Activated naive CD8-positive, alpha-beta T cell treated with anti-CD3 and anti-CD28 coated beads for 36 hours (primary cell): ENCODE measurements at regions not wholly inside any gene's neighbourhood (a gene's known extent, or its start where the extent isn't known, plus 50 kb on each side); places are given as distances from the start of the nearest gene placed in this dataset.

Experiments
- DNase-seq: peaks from one replicate; pipeline ENCODE4 v3.0.0; 2021
- H3K27ac Mint-ChIP-seq: one replicate; pipeline ENCODE4 v1.8.0; 2022; ENCODE audit warnings: mild to moderate bottlenecking, moderate library complexity, mixed read lengths
- H3K27me3 Mint-ChIP-seq: one replicate; pipeline ENCODE4 v1.8.0; 2022; ENCODE audit warnings: mild to moderate bottlenecking, mixed read lengths
- H3K36me3 Mint-ChIP-seq: one replicate; pipeline ENCODE4 v1.8.0; 2021; ENCODE audit warnings: mild to moderate bottlenecking, mixed read lengths
- H3K4me1 Mint-ChIP-seq: one replicate; pipeline ENCODE4 v1.8.0; 2021; ENCODE audit warnings: mixed read lengths
- H3K4me3 Mint-ChIP-seq: one replicate; pipeline ENCODE4 v1.8.0; 2022; ENCODE audit warnings: mild to moderate bottlenecking, moderate library complexity, mixed read lengths
- H3K9me3 Mint-ChIP-seq: one replicate; pipeline ENCODE4 v1.8.0; 2022; ENCODE audit warnings: mixed read lengths

DNA sequence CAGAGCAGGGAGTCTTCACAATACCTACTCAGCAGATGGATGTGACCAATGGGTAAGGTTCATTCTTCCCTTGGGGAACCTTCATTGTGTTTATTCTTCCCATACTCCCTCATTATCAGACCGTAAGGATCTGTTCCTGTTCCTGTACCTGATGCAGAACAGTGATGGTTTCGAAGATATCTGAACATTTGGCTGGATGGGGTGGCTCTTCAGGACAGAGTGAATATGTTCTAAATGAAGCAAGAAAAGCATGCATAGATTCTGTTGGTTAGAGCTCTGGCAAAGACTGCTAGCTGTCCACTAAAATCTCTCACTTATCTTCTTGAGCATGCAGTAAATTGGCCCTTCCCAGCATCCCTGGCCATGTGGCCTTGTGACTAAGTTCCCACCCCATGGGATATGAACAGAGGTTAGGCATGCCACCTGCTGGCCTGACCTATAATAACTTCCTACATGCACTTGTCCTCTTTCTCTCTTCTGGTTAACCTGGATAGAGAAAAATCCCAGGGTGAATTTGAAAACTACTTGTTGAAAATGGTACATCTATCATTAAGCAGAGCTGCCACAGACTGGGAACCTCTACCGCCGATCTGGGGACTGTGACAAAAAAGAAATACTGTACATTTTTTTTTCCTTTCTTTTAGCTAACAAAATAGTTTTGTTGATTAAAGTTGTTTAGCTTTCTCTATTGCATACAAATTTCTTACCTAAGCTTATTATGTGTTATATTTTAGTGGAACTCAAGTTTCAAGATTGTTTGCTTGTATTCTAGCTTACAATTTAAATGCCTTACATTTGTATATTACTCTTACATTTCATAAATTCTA, 60.0 kb upstream of the BANK1 start:
- no peak overlapping the region for H3K27ac Mint-ChIP-seq
- no peaks in the 10 kb centered on the region for H3K9me3 Mint-ChIP-seq
- H3K4me1 Mint-ChIP-seq, result peaks cover 1% of the 10 kb centered on the region
- no peak overlapping the region for H3K4me3 Mint-ChIP-seq
- DNase-seq, result peak; percentile 41
- H3K27me3 Mint-ChIP-seq, result peaks cover 7% of the 10 kb centered on the region
- no peaks in the 10 kb centered on the region for H3K36me3 Mint-ChIP-seq

DNA sequence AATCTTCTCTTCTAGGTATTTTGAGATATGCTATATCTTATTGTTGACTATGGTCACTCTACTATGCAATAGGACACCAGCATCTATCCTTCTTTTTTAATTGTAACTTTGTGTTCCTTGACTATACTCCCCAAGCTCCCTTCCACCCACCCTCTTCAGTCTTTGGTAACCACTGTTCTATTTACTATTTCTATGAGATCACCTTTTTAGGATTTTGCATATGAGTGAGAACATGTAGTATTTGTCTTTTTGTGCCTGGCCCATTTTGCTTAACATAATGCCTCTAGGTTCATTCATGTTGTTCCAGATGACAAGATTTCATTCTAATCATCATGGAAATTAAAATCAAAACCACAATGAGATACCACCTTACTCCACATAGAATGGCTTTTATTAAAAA, 63.3 kb upstream of the BANK1 start:
- no peak overlapping the region for H3K27ac Mint-ChIP-seq
- H3K9me3 Mint-ChIP-seq, result no peaks in the 10 kb centered on the region
- peaks cover 10% of the 10 kb centered on the region for H3K4me1 Mint-ChIP-seq
- no peak overlapping the region for H3K4me3 Mint-ChIP-seq
- H3K36me3 Mint-ChIP-seq, result no peaks in the 10 kb centered on the region
- no peak for DNase-seq
- H3K27me3 Mint-ChIP-seq, result peaks cover 3% of the 10 kb centered on the region

GRCh38 chr4:101724093-101724492, 66.4 kb upstream of the BANK1 start:
- Mint-ChIP-seq H3K36me3 (no peaks in the 10 kb centered on the region), H3K4me1 (peaks cover 9% of the 10 kb centered on the region), H3K27ac (no peak overlapping the region), H3K27me3 (no peaks in the 10 kb centered on the region), H3K4me3 (no peak overlapping the region), H3K9me3 (no peaks in the 10 kb centered on the region)
- no peak for DNase-seq

GRCh38 chr4:101718810-101719209, 71.7 kb upstream of the BANK1 start:
- no peak for DNase-seq
- Mint-ChIP-seq H3K36me3 (no peaks in the 10 kb centered on the region), H3K27me3 (no peaks in the 10 kb centered on the region), H3K9me3 (peaks cover 19% of the 10 kb centered on the region), H3K4me3 (no peak overlapping the region), H3K27ac (no peak overlapping the region), H3K4me1 (no peaks in the 10 kb centered on the region)

DNA sequence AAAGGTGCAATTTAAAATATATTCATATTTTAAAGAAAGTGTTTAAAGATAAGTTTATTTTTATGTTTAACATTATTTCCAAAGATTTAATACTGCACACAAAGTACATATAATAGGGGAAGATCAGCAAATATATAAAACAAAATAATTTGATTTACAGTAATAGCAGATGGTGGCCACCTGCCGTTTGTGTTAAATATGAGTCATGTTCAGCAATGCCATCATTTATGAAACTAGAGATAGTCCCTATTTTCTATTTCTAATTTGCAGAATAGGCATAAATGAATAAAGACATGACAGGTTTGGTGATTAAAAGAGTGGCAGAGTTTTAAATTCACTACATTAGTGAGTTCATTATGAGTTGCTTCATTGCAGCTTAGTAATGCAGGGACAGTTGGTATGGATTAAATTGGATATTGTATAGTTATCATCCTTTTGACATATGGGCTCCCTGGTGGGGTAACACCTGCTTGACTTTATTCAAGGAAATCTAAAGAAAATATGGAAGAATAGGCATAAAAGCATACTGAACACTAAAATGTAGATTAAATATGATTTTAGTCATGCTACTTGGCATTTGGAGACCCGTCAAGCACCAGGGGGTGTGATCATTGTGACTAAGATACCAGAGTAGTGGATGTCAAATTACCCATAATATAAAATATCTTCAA, 78.8 kb upstream of the BANK1 start:
- no peaks in the 10 kb centered on the region for H3K27me3 Mint-ChIP-seq
- no peak overlapping the region for H3K27ac Mint-ChIP-seq
- no peaks in the 10 kb centered on the region for H3K4me1 Mint-ChIP-seq

GRCh38 chr4:101710806-101711205, 79.7 kb upstream of the BANK1 start:
- Mint-ChIP-seq H3K27ac (no peak overlapping the region), H3K27me3 (no peaks in the 10 kb centered on the region), H3K4me1 (no peaks in the 10 kb centered on the region), H3K9me3 (peaks cover 17% of the 10 kb centered on the region), H3K4me3 (no peak overlapping the region), H3K36me3 (no peaks in the 10 kb centered on the region)
- no peak for DNase-seq

More for the DNA sequence above, 78.8 kb upstream of the BANK1 start:
- H3K36me3 Mint-ChIP-seq, result no peaks in the 10 kb centered on the region
- H3K4me3 Mint-ChIP-seq, result no peak overlapping the region
- no peak for DNase-seq
- peaks cover 13% of the 10 kb centered on the region for H3K9me3 Mint-ChIP-seq

GRCh38 chr4:101708293-101709039, 82.1 kb upstream of the BANK1 start:
- Mint-ChIP-seq H3K4me3 (no peak overlapping the region), H3K27ac (no peak overlapping the region), H3K27me3 (no peaks in the 10 kb centered on the region), H3K9me3 (peaks cover 8% of the 10 kb centered on the region), H3K4me1 (no peaks in the 10 kb centered on the region), H3K36me3 (no peaks in the 10 kb centered on the region)
- no peak for DNase-seq

DNA sequence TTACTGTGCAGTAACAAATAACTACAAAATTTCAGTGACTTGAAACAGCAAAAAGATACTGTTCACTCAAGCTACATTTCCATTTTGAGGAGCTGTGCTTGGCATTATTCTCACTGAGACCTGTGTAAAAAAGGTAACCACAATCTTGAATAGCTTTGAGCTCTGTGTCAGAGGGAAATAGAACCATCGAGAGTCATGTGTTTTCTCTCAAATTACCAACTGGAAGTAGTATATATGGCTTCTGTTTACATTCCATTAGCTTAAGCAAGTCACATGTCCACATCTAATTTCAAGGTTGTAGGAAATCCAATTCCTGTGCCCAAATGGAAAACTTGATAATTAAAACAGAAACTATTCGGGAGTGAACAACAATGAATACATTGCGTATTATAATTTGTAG, 82.9 kb upstream of the BANK1 start:
- Mint-ChIP-seq H3K4me3 (no peak overlapping the region), H3K9me3 (peaks cover 8% of the 10 kb centered on the region), H3K36me3 (no peaks in the 10 kb centered on the region), H3K27ac (no peak overlapping the region), H3K4me1 (no peaks in the 10 kb centered on the region), H3K27me3 (no peaks in the 10 kb centered on the region)
- no peak for DNase-seq

GRCh38 chr4:101706535-101707057, 83.9 kb upstream of the BANK1 start:
- H3K27ac Mint-ChIP-seq, result no peak overlapping the region

DNA sequence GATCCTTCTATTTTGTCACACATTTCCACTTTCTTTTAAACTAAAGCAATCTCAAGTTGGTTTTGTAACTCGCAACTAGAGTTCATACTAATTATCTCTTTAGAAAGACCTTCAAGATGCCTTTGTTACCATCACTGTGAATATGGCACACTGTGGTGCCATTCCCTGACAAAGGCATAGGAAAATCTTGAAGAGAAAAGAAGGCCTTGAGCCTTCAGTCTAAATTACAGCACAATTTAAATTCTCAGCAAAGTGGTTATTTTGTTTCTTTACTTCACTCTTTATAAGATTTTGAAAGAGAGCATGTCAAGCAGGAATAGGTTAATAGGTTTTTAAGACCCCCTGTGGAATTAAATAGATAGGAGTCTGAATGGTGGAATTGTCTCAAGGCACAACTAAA, 89.0 kb upstream of the BANK1 start:
- H3K27ac Mint-ChIP-seq, result no peak overlapping the region
- H3K27me3 Mint-ChIP-seq, result no peaks in the 10 kb centered on the region
- peaks cover 5% of the 10 kb centered on the region for H3K9me3 Mint-ChIP-seq
- no peaks in the 10 kb centered on the region for H3K36me3 Mint-ChIP-seq
- H3K4me3 Mint-ChIP-seq, result no peak overlapping the region
- no peaks in the 10 kb centered on the region for H3K4me1 Mint-ChIP-seq
- DNase-seq, result no peak

More at GRCh38 chr4:101706535-101707057, 83.9 kb upstream of the BANK1 start:
- H3K9me3 Mint-ChIP-seq, result peaks cover 8% of the 10 kb centered on the region
- no peak overlapping the region for H3K4me3 Mint-ChIP-seq
- no peaks in the 10 kb centered on the region for H3K27me3 Mint-ChIP-seq
- no peaks in the 10 kb centered on the region for H3K36me3 Mint-ChIP-seq
- H3K4me1 Mint-ChIP-seq, result no peaks in the 10 kb centered on the region
- DNase-seq, result no peak

DNA sequence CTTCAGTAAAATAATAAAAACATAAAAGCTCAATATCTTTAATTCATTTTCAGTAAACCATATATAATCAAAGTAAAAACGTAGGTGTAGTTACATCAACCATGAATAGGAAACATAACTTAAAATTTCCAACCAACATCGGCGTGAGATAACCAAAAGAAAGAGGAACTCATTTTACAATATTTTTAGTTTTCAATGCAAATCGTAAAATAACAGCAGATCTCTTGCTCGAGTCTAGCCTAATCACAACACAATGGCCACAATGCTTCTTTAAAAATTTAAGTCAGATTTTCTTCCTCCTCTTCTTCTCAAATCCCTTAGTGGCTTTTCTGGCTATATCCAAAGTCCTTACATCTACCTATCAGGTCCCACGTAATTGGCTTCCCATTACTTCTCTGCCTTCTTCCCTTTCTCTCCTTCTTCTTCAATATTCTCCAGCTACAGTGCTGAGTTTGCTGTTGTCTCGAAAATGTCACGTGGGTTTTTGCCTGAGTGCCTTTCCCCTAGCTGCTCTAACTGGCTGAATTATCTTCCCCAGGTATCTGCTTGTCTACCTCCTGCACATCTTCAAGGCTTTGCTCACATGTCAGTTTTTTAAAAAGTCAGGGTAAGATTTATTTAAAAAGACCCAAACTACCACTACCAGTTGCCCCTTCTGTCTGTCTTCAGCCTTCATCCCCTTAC, 90.9 kb upstream of the BANK1 start:
- Mint-ChIP-seq H3K36me3 (no peaks in the 10 kb centered on the region), H3K27ac (no peak overlapping the region)

DNA sequence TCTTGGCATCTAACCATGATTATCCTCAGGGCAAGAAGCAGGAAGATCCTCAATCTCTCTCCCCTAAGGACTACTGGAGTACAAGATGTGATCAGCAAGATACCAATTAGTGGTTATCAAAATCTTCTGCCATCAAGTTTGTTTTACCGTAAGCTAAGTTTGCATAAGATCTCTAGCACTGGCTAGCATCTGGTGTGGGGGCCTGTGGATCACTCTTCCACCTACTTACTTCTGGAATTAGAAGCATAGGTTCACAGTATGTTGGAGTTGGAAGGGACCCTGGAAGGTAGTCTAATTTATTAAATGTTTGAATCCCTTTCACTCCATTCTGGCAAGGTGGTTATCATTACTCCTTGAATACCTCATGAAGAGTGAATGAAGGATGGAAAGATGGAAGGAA, 93.3 kb upstream of the BANK1 start:
- no peak overlapping the region for H3K27ac Mint-ChIP-seq
- no peaks in the 10 kb centered on the region for H3K9me3 Mint-ChIP-seq
- no peaks in the 10 kb centered on the region for H3K36me3 Mint-ChIP-seq
- H3K4me3 Mint-ChIP-seq, result no peak overlapping the region
- DNase-seq, result no peak
- H3K4me1 Mint-ChIP-seq, result no peaks in the 10 kb centered on the region
- peaks cover 5% of the 10 kb centered on the region for H3K27me3 Mint-ChIP-seq

More for the DNA sequence above, 90.9 kb upstream of the BANK1 start:
- H3K4me1 Mint-ChIP-seq, result no peaks in the 10 kb centered on the region
- H3K9me3 Mint-ChIP-seq, result no peaks in the 10 kb centered on the region
- no peak overlapping the region for H3K4me3 Mint-ChIP-seq
- no peak for DNase-seq
- no peaks in the 10 kb centered on the region for H3K27me3 Mint-ChIP-seq

DNA sequence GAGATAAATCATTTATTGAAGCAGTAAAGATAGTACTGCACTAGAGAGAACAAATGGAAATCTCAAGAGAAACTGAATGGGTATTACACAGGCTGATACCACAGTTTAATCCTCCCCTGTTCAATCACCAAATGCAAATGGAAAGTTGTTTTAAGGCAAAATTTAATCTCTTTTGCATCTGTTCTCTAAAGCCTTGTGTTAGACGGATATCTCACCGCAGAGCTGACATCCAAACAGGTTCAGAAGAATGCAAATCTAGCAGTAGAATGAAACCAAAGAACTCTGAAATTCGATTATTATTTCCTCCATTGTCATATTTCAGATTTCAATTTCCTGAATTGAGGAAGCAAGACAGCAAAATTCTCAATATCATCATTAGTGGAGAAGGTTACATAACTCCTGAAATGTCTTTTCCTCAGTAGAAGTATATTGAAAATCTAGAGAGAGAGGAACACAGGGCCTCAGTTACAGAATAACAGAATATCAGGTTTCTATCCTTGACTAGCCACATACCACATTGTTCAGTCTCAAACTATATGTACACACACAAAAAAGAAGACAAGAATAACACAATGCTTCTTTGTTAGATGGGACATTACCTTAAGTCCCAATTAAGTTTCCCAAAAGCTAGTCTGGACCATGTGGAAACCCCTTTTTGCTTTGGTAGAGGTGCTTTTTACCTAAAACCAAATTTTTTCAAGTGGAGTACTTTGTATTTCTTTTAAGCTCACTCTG, 94.1 kb upstream of the BANK1 start:
- no peak overlapping the region for H3K4me3 Mint-ChIP-seq

DNA sequence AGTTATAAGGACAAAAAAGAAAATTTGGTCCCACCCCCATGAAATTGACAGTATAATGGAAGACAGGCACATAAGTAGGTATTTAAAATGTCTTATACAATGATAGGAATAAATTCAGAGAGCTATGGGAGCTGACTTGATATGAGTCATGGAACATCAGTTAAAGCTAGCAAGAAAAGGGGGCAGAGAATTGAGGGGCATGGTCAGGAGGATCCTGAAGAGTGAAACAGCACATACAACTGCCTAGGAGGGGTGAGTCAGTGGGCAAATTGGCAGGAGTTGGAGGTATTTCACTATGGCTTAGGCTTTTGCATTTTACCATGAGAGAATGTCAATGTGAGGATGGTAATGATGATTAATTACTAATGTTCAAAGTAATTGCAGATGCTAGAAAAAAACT, 95.4 kb upstream of the BANK1 start:
- Mint-ChIP-seq H3K27me3 (peaks cover 9% of the 10 kb centered on the region), H3K9me3 (no peaks in the 10 kb centered on the region), H3K27ac (no peak overlapping the region), H3K4me1 (no peaks in the 10 kb centered on the region), H3K36me3 (no peaks in the 10 kb centered on the region), H3K4me3 (no peak overlapping the region)
- DNase-seq, result no peak

More for the DNA sequence above, 94.1 kb upstream of the BANK1 start:
- DNase-seq, result no peak
- Mint-ChIP-seq H3K27me3 (peaks cover 5% of the 10 kb centered on the region), H3K27ac (no peak overlapping the region), H3K9me3 (no peaks in the 10 kb centered on the region), H3K4me1 (no peaks in the 10 kb centered on the region), H3K36me3 (no peaks in the 10 kb centered on the region)
